SK-N-SH (cell line): ENCODE measurements at regions not wholly inside any gene's neighbourhood (a gene's known extent, or its start where the extent isn't known, plus 50 kb on each side); places are given as distances from the start of the nearest gene placed in this dataset.

ENCODE experiments used
- ELF1 ChIP-seq: IDR thresholded peaks from 2 replicates; pipeline ENCODE4 v1.4.0; 2012
- POLR2AphosphoS5 ChIP-seq: IDR thresholded peaks from 2 replicates; pipeline ENCODE4 v1.6.1; 2012; ENCODE audit warnings: low read depth, low read length
- TAF1 ChIP-seq: IDR thresholded peaks from 2 replicates; pipeline ENCODE4 v1.6.1; 2012; ENCODE audit warnings: low read depth, mild to moderate bottlenecking, low read length, moderate library complexity, borderline replicate concordance
- TF ChIP-seq, protein P1 (sequence below): fragments of 200-600 bp; sonication (generic); IDR thresholded peaks from 2 replicates; pipeline ENCODE4 v1.6.1; 2017; ENCODE audit warnings: antibody characterized with exemption, mild to moderate bottlenecking, moderate library complexity
- TF ChIP-seq, protein P2 (sequence below): IDR thresholded peaks from 2 replicates; pipeline ENCODE4 v1.4.0; 2012; ENCODE audit warnings: low read depth, borderline replicate concordance

DNA sequence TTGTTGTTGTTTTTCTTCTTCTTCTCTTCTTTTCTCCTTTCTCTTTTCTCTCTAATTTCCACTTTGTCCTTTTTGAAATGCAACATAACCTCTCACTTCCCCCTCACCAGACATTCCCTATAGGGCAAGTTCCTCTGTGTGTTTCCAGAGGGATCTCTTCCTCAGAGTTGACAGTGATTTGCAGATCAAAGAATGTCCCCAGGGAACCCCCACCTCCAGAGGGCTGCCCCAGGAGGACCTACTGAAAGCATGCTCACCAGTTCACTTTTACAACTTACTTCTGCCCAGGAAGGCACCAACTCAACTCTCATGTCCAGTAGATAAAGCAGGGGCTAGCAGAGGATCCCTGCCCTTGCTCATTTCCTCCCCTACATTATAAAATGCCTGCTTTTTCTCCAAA, 1648.0 kb downstream of the PCDH9 start:
- TF ChIP-seq, protein P1, sequence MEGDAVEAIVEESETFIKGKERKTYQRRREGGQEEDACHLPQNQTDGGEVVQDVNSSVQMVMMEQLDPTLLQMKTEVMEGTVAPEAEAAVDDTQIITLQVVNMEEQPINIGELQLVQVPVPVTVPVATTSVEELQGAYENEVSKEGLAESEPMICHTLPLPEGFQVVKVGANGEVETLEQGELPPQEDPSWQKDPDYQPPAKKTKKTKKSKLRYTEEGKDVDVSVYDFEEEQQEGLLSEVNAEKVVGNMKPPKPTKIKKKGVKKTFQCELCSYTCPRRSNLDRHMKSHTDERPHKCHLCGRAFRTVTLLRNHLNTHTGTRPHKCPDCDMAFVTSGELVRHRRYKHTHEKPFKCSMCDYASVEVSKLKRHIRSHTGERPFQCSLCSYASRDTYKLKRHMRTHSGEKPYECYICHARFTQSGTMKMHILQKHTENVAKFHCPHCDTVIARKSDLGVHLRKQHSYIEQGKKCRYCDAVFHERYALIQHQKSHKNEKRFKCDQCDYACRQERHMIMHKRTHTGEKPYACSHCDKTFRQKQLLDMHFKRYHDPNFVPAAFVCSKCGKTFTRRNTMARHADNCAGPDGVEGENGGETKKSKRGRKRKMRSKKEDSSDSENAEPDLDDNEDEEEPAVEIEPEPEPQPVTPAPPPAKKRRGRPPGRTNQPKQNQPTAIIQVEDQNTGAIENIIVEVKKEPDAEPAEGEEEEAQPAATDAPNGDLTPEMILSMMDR: no peak
- TF ChIP-seq ELF1 (no peak), POLR2AphosphoS5 (no peak), TAF1 (no peak)
- TF ChIP-seq, protein P2, sequence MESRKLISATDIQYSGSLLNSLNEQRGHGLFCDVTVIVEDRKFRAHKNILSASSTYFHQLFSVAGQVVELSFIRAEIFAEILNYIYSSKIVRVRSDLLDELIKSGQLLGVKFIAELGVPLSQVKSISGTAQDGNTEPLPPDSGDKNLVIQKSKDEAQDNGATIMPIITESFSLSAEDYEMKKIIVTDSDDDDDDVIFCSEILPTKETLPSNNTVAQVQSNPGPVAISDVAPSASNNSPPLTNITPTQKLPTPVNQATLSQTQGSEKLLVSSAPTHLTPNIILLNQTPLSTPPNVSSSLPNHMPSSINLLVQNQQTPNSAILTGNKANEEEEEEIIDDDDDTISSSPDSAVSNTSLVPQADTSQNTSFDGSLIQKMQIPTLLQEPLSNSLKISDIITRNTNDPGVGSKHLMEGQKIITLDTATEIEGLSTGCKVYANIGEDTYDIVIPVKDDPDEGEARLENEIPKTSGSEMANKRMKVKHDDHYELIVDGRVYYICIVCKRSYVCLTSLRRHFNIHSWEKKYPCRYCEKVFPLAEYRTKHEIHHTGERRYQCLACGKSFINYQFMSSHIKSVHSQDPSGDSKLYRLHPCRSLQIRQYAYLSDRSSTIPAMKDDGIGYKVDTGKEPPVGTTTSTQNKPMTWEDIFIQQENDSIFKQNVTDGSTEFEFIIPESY: no peak
